Endothelial cell of umbilical vein (primary cell): ENCODE measurements at regions not wholly inside any gene's neighbourhood (a gene's known extent, or its start where the extent isn't known, plus 50 kb on each side); places are given as distances from the start of the nearest gene placed in this dataset.

Source experiments
- BruUV-seq: library from RNA; stranded (reverse); fragments of 400-500 nt; replicated peaks from 2 replicates; lab custom pipeline; 2021; lab: Mats Ljungman, UMichigan
- CTCF ChIA-PET: fragments of 300-600, 350-600 bp; sonication (Branson Sonifier 250); formaldehyde crosslinking; loops from one replicate; lab custom pipeline; 2021; ENCODE audit warnings: antibody characterized with exemption, inconsistent platforms; lab: Charles Lee
- POLR2A ChIA-PET: fragments of 300-600, 350-600 bp; sonication (Branson Sonifier 250); formaldehyde crosslinking; loops from one replicate; lab custom pipeline; 2021; ENCODE audit warnings: antibody characterized with exemption, inconsistent platforms; lab: Charles Lee
- DNase-seq: peaks from one replicate; pipeline ENCODE4 v3.0.0-alpha.2; 2011; ENCODE audit warnings: low read depth, low spot score
- FAIRE-seq: peaks from 2 replicates; lab custom pipeline; 2011; peaks lifted over from hg19 to GRCh38; lab: Jason Lieb, UNC
- H2AFZ ChIP-seq: 2 replicates; pipeline ENCODE4 v1.6.0; 2012; ENCODE audit warnings: low read depth, low read length, control low read depth, inconsistent platforms
- H3K27ac ChIP-seq: 2 replicates; pipeline ENCODE4 v1.5.1; 2011; ENCODE audit warnings: low read depth, mild to moderate bottlenecking, control low read depth, low read length, moderate library complexity; ENCODE audit not compliant: insufficient read depth
- H3K27me3 ChIP-seq, 2 experiments: 2 replicates each; pipeline versions ENCODE4 v1.6.0 to v1.6.1; 2011; ENCODE audit warnings: low read length in 2 of 2, mixed read lengths in 1 of 2; ENCODE audit not compliant: control insufficient read depth in 2 of 2, insufficient read depth in 2 of 2
- H3K36me3 ChIP-seq, 2 experiments: 2 replicates in 1 of 2; 3 replicates in 1 of 2; pipeline ENCODE4 v1.5.1; 2011; ENCODE audit warnings: low read length in 2 of 2, mild to moderate bottlenecking in 1 of 2, moderate library complexity in 1 of 2; ENCODE audit not compliant: control insufficient read depth in 2 of 2, insufficient read depth in 2 of 2; ENCODE audit errors: extremely low read depth in 1 of 2
- H3K4me1 ChIP-seq: 3 replicates; pipeline ENCODE4 v1.5.1; 2011; ENCODE audit warnings: mild to moderate bottlenecking, low read length; ENCODE audit not compliant: control insufficient read depth, insufficient read depth; ENCODE audit errors: extremely low read depth
- H3K4me2 ChIP-seq: 2 replicates; pipeline ENCODE4 v1.6.1; 2011; ENCODE audit warnings: low read length, control low read depth, mixed read lengths; ENCODE audit not compliant: insufficient read depth
- H3K4me3 ChIP-seq, 3 experiments: fragments of 200-600 bp in 1 of 3; sonication (generic), shearing (Covaris generic) in 1 of 3; replicated peaks in 1 of 3; 2 replicates each; pipeline ENCODE4 v1.5.1; 2011 to 2016; ENCODE audit warnings: control low read depth in 3 of 3, low read length in 3 of 3, mild to moderate bottlenecking in 2 of 3, inconsistent platforms in 1 of 3, low read depth in 1 of 3, moderate library complexity in 1 of 3; ENCODE audit not compliant: insufficient read depth in 1 of 3
- H3K79me2 ChIP-seq: 2 replicates; pipeline ENCODE4 v1.6.0; 2012; ENCODE audit warnings: low read length, inconsistent platforms; ENCODE audit not compliant: control insufficient read depth, insufficient read depth
- H3K9ac ChIP-seq: replicated peaks from 2 replicates; pipeline ENCODE3; 2011; ENCODE audit warnings: low read length, control low read depth; ENCODE audit not compliant: insufficient read depth; ENCODE audit errors: extremely low read depth
- H3K9me1 ChIP-seq: replicated peaks from 3 replicates; pipeline ENCODE4 v1.6.0; 2011; ENCODE audit warnings: mild to moderate bottlenecking, low read length; ENCODE audit not compliant: control insufficient read depth, insufficient read depth; ENCODE audit errors: extremely low read depth
- H3K9me3 ChIP-seq: replicated peaks from 2 replicates; pipeline ENCODE4 v1.5.1; 2012; ENCODE audit warnings: low read length, inconsistent platforms; ENCODE audit not compliant: control insufficient read depth, insufficient read depth
- H4K20me1 ChIP-seq: replicated peaks from 2 replicates; pipeline ENCODE3; 2011; ENCODE audit warnings: mild to moderate bottlenecking, low read length; ENCODE audit not compliant: control insufficient read depth, insufficient read depth; ENCODE audit errors: extremely low read depth
- EZH2 ChIP-seq: IDR thresholded peaks from 2 replicates; pipeline ENCODE4 v1.6.1; 2012; ENCODE audit warnings: borderline replicate concordance, low read depth, mild to moderate bottlenecking, moderate library complexity, low read length, inconsistent platforms; ENCODE audit not compliant: severe bottlenecking
- FOS ChIP-seq: IDR thresholded peaks from 2 replicates; pipeline ENCODE4 v1.6.1; 2011; ENCODE audit warnings: mild to moderate bottlenecking, low read length, moderate library complexity, borderline replicate concordance; ENCODE audit not compliant: insufficient read depth
- GATA2 ChIP-seq: IDR thresholded peaks from 2 replicates; pipeline ENCODE4 v1.7.0; 2011; ENCODE audit warnings: low read depth, mild to moderate bottlenecking, moderate library complexity, mixed read lengths, low read length; ENCODE audit not compliant: insufficient read length, insufficient read depth
- JUN ChIP-seq: IDR thresholded peaks from 2 replicates; pipeline ENCODE4 v1.6.1; 2011; ENCODE audit warnings: borderline replicate concordance, low read depth; ENCODE audit not compliant: insufficient read length, insufficient read depth
- MYC ChIP-seq: IDR thresholded peaks from one replicate; pipeline ENCODE4 v1.6.1; 2011; ENCODE audit warnings: mild to moderate bottlenecking, low read depth, low read length
- POLR2AphosphoS5 ChIP-seq: IDR thresholded peaks from 2 replicates; pipeline ENCODE4 v1.6.1; 2012; ENCODE audit warnings: low read depth, mild to moderate bottlenecking, control low read depth, low read length, moderate library complexity; ENCODE audit not compliant: insufficient read depth
- dilution Hi-C: fragments of 300-500 bp; cut with MboI; formaldehyde crosslinking; loops from one replicate; pipeline ENCODE4 v1.15.0; 2019; ENCODE audit warnings: low sequenced_read_pairs; ENCODE audit not compliant: extremely low pct_ligation_motif_present
- intact Hi-C: fragments of 100-400 bp; cut with micrococcal nuclease; formaldehyde crosslinking; loops from one replicate; pipeline ENCODE4 v1.10.0; 2022
- TF ChIP-seq, protein P1 (sequence below): IDR thresholded peaks from 2 replicates; pipeline ENCODE4 v1.6.1; 2011; ENCODE audit not compliant: insufficient read depth, insufficient read length
- TF ChIP-seq, protein P2 (sequence below), 2 donors: IDR thresholded peaks; 1 replicate in 1 of 2; 2 replicates in 1 of 2; pipeline ENCODE4 v1.5.1; 2011; ENCODE audit warnings: low read length in 2 of 2, mild to moderate bottlenecking in 2 of 2, moderate library complexity in 2 of 2, control low read depth in 1 of 2, inconsistent platforms in 1 of 2, low read depth in 1 of 2; ENCODE audit not compliant: insufficient read depth in 1 of 2; ENCODE audit errors: extremely low read depth in 1 of 2

DNA sequence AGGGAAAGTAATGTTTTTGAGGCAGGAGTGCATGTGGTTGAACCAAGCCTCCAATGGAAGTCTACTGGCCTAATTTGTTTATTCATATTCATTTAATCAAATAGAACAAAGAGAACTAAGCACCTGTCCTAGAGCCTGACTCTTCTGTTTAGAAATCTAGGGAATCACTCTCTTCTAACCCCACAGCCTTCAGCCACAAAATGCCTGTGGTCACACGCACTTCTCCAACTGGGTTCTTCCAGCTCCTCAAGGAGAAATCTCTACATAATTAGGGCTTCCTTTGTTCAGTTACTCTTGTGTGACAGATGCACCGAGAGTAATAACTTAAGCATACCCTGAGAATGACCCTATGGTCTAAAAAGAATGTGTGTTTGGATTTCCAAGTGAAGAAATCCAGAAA, 133.7 kb upstream of the NAMPT start:
- DNase-seq (no peak), FAIRE-seq (no peak)
- Histone ChIP-seq H3K4me1 (peaks cover 9% of the 10 kb centered on the region), H3K4me3 (no peak overlapping the region), H3K9me1 (no peaks in the 10 kb centered on the region), H3K27me3 (no peaks in the 10 kb centered on the region), H3K36me3 (no peaks in the 10 kb centered on the region), H3K4me2 (no peak overlapping the region), H3K27ac (no peak overlapping the region), H3K9ac (no peak overlapping the region), H2AFZ (no peak overlapping the region), H3K79me2 (no peaks in the 10 kb centered on the region), H4K20me1 (no peaks in the 10 kb centered on the region), H3K9me3 (no peaks in the 10 kb centered on the region)
- CTCF ChIA-PET, result interaction anchor here (1.0 kb wide), 1 partner anchor 16 kb away, joined by 4 read pairs; no protein-coding TSS in a partner anchor
- no TSS peak for BruUV-seq
- POLR2A ChIA-PET, result no interaction called here
- intact Hi-C loops, result no loop called here
- dilution Hi-C loops, result no loop called here
- TF ChIP-seq FOS (no peak), EZH2 (no peak), JUN (no peak), GATA2 (no peak), MYC (no peak), POLR2AphosphoS5 (no peak)
- TF ChIP-seq, protein P1, sequence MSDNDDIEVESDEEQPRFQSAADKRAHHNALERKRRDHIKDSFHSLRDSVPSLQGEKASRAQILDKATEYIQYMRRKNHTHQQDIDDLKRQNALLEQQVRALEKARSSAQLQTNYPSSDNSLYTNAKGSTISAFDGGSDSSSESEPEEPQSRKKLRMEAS, result no peak
- TF ChIP-seq, protein P2, sequence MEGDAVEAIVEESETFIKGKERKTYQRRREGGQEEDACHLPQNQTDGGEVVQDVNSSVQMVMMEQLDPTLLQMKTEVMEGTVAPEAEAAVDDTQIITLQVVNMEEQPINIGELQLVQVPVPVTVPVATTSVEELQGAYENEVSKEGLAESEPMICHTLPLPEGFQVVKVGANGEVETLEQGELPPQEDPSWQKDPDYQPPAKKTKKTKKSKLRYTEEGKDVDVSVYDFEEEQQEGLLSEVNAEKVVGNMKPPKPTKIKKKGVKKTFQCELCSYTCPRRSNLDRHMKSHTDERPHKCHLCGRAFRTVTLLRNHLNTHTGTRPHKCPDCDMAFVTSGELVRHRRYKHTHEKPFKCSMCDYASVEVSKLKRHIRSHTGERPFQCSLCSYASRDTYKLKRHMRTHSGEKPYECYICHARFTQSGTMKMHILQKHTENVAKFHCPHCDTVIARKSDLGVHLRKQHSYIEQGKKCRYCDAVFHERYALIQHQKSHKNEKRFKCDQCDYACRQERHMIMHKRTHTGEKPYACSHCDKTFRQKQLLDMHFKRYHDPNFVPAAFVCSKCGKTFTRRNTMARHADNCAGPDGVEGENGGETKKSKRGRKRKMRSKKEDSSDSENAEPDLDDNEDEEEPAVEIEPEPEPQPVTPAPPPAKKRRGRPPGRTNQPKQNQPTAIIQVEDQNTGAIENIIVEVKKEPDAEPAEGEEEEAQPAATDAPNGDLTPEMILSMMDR (IDR thresholded peaks at IDR 0.05; ENCODE audit: extremely low read depth in 1 of 2, insufficient read depth in 1 of 2, low read depth in 1 of 2, low read length in 2 of 2), result no peak
